M059J (cell line): ENCODE measurements at regions not wholly inside any gene's neighbourhood (a gene's known extent, or its start where the extent isn't known, plus 50 kb on each side); places are given as distances from the start of the nearest gene placed in this dataset.
"Not testable (repeated sequence)": the region's sequence is repeated elsewhere in the genome, so short reads cannot be mapped to it uniquely, and the experiment has no call there.

Experiments used
- DNase-seq: peaks from one replicate; pipeline ENCODE4 v3.0.0-alpha.2; 2012; ENCODE audit warnings: low read depth

- DNase-seq, result peak; percentile 44
Measured at GRCh38 chr3:43236008-43236407, 50.3 kb upstream of the SNRK start.

DNA sequence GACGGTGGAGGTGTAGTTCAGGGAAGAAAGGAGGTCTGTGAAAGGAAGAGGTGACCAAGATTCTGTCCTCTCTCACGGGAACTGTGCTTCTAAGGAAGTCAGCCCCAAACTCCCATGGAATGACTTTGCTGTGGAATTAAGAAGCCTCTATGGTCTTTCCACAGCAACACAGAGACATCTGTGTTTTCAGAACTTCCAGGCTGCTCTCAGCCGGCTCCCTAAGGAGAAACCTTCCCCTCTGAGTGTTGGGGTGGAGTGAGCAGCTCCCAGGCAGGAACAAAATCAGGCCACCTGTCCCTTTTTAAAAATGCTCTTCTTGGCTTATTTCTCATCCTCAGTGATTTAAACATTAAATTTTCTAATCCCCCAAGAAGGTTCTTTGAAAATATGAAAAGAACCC lies 53.3 kb upstream of the SNRK start:
- no peak for DNase-seq

- peak; percentile 72 for DNase-seq
Measured at GRCh38 chr3:43231276-43232000, 54.9 kb upstream of the SNRK start.

DNA sequence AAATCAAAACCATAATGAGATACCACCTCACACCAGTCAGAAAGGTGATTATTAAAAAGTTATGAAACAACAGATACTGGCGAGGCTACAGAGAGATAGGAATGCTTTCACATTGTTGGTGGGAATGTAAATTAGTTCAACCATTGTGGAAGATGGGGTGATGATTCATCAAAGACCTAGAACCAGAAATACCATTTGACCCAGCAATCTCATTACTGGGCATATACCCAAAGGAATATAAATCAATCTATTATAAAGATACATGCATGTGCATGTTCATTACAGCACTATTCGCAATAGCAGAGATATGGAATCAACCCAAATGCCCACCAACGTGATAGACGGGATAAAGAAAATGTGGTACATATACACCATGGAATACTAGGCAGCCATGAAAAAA lies 56.5 kb upstream of the SNRK start:
- DNase-seq, result peak; percentile 44

GRCh38 chr3:43227685-43228084 lies 58.7 kb upstream of the SNRK start:
- not testable (repeated sequence) for DNase-seq

DNA sequence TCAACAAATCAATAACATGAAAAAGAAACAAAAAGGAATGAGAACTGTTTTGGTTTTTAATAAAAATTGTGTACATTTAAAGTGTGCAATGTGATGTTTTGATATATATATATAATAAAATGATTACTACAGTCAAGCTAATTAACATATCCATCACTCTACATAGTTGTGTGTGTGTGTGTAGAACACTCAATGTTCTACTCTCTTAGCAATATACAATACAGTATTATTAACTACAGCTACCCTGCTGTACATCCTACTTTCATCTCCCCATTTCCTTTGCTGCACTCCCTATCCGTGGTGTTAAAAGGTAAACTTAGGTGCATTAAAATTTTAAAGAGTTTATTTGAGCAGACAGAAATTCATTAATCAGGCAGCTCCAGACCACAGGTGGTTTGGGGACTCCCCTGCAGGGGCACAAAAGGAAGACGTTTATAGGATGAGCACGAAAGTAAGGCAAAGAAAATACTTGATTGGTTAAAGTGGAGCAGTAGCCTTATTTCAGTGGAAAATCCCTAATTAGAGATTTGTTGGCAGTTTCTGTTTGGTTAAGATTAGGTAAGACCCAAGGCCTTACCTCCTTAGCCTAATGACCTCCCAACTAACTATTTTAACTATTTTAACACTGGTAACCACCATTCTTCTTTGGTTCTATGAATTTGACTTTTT lies 61.8 kb upstream of the SNRK start:
- no peak for DNase-seq

- no peak for DNase-seq
Measured at GRCh38 chr3:43223670-43224364, 62.5 kb upstream of the SNRK start.

DNA sequence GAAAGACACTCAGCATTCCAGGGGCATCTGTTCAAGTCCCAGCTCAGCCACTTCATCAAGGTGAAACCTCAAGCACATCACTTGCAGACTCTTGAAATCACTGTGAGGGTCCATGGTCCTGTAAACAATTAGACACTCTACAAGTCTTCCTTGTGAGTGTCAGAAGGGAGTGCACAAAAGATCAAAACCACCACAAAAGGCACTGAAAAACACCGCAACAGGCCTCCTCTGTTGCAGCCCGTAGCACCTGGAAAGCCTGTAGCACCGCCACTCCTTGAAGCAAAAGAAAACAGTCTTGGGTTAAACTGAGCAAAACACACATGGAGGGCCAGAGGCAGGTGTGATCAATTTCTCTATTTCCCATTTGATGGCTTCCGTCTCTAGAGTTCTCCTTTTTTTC lies 63.8 kb upstream of the SNRK start:
- no peak for DNase-seq

DNA sequence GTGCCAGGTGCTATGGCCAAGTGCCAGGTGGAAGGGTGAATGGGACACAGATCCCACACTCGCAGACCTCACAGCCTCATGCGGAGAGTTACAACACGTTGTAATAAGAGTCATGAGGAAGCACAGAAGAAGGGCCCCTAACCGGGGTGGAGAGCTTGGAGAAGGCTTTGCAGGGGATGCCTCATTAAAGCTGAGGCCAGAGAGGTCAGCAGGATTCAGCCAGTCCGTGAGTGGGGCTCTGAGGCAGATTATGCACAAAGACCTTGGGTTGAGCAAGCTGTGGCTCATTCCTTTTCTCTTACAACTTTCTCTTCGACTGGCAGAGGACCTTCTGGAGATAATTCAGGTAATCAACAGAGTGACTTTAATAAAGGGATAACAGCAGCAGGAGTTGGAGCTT lies 65.3 kb upstream of the SNRK start:
- no peak for DNase-seq

- no peak for DNase-seq
Measured at GRCh38 chr3:43219616-43220015, 66.7 kb upstream of the SNRK start.

GRCh38 chr3:43218921-43219320 lies 67.4 kb upstream of the SNRK start:
- no peak for DNase-seq

DNA sequence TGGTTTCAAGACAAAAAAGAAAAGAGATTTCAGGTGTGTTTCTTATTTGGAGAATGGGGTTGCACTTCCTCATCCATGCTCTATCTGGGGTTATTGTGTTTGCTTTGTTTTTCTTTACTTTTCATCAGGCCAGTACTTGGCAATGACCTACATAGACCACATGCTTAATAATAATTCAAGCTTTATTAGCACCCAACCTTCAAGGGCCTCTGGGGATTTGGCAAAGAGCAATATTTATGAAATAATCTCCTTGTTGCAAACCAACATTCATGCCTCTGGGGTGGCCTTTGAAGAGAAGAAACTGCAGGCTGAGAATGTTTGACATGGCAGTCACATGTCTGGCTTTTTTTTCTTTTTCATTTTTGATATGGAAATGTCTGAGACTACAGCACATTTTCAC lies 68.2 kb upstream of the SNRK start:
- no peak for DNase-seq

GRCh38 chr3:43217633-43218032 lies 68.7 kb upstream of the SNRK start:
- peak; percentile 80 for DNase-seq

DNA sequence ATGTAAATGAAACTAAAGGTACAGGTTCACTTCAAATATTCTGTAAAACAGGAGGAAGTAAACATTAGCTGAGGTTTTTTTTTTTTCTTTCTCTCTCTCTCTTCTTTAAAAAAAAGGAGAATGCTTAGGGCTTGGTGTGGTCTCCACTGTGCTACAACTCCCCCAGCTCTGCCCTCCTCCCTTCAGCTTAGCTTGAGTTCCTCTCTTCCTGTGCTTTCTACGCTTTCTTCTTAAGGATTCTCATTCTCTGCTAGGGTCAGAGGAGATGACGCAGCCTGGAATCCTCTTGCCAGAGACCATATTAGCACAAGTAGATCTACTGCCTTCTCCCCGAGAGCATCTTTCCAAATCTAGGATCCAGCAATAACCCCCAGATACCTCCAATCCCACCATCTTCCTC lies 69.1 kb upstream of the SNRK start:
- DNase-seq, result no peak

- DNase-seq, result no peak
Measured at GRCh38 chr3:43215663-43216275, 70.6 kb upstream of the SNRK start.

GRCh38 chr3:43215138-43215537 lies 71.2 kb upstream of the SNRK start:
- no peak for DNase-seq

DNA sequence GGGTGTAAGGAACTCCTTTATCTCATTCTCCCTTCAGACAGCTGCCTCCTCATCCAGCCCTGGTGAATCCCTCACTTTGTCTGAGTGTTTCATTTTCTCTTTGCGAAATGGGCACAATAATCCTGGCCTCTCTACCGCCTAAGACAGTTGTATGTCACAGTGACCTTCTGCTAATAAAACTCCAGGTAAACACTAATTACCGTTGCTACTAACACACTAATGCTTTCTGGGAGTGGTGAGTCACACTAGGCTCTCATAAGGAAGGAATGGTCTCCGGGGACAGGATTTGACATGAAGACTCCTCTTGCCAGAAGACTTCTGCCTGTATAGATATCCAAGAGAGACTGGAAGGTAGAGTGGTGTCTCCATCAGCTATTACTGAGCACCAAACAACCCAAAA lies 71.7 kb upstream of the SNRK start:
- peak; percentile 88 for DNase-seq

DNA sequence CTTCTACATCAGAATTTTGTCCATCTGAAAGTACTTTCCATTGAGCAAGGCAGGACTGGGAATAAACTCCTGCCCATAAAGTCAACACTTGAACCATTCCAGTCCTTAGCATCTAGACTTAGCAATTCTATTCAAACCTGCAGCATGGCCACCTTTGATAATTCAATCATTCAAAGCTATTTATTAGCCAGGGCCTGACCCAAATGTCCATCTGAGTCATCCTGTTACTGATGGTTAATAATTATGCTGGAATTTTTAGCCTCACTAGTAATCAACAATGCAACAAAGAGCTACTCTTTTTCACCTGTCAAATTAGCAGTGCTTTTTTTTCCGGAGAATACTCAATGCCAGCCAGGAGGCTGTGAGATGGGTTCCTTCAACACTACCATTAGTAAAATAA lies 72.7 kb upstream of the SNRK start:
- DNase-seq, result no peak

DNA sequence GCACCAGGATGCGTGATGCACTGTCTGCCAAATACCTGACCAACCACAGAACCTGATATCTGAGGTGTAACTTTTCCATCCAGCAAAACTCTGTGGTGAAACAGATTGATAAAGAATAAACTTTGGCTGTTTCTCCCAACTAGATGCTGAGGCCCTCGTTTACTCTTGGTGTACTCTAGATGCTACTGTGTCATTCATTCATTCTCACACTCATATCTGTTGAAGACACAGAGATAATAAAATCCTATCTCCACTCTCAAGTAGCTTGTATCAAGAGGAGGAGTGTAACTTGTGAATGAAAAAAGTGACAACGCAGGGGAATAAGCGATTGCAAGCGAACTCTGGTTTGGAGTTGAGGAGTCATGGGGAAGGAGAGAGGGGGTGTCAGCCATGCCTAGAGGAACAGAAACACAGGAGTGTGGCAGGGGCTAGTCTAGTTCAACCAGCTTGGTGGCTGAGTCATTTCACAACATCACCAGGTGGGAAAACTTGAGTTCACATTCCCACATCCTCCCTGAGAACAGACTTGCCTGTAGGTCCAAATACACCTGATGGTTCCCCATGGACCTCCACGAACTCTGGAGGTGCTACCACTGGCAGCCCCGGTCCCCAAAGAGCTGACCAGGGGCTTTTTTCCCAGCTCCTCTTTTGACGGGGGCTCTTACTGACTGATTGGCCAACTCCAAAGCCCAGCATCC lies 73.3 kb upstream of the SNRK start:
- DNase-seq, result peak; percentile 26

GRCh38 chr3:43211681-43212080 lies 74.7 kb upstream of the SNRK start:
- DNase-seq, result no peak

DNA sequence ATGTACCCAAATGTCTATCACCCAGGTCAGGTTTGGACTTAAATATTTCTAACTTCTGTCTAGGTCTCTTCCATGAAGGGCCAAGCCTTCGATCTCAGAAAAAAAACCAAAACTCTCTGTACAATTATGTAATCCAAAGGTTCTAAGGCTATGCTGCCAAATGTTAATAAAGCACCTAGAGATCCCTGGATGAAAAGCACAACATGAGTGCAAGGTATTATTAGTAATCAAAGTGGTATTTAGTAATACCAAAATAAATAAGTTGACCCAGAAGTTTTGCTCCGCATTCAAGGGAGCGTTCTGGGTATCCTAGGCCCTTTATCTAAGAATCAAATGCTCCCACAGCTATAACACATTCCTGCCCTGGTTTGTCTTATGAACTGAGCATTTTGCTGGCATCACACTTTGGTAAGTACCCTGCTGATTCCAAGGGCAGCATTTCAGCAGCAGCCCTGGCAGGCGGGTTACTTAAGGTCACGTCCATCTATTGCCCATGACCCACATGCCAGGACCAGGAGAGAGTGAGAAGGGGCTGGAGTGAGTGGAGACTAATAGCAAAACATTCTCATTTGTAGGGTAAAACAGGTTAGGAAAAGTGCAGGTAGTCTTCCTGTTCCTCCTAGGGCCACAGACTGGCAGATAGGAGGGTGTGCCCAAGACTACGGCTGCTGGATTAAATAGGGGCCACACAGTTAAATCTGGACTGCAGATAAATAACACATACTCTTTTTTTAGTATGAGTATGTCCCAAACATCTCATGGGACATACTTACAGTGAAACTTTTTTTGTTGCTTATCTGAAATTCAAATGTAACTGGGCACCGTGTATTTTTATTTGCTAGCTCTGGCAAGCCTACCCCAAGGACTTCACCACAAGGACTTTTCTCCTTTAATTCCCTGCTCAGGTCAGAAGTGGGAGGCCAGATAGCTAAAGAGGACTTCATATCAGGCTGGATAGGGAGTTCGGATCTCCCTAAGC lies 76.0 kb upstream of the SNRK start:
- DNase-seq, result no peak
